MCF 10A (cell line): ENCODE measurements at regions not wholly inside any gene's neighbourhood (a gene's known extent, or its start where the extent isn't known, plus 50 kb on each side); places are given as distances from the start of the nearest gene placed in this dataset.
A peak's percentile ranks its signal among the peaks of the same experiment; 100 is the strongest.

Experiments used
- BruUV-seq: library from RNA; stranded (reverse); fragments of 400-500 nt; replicated peaks from 2 replicates; lab custom pipeline; 2021; lab: Mats Ljungman, UMichigan
- CTCF ChIA-PET: fragments of 300-600 bp; sonication (Branson Sonifier 250); formaldehyde crosslinking; extraction: SDS; loops from one replicate; lab custom pipeline; 2021; ENCODE audit warnings: antibody characterized with exemption, inconsistent platforms; lab: Yijun Ruan, JAX
- POLR2A ChIA-PET: fragments of 300-600, 350-650 bp; sonication (Branson Sonifier 250); formaldehyde crosslinking; extraction: SDS; loops from one replicate; lab custom pipeline; 2020; ENCODE audit warnings: antibody characterized with exemption, inconsistent platforms; lab: Yijun Ruan, JAX
- DNase-seq: peaks from one replicate; pipeline ENCODE4 v3.0.0-alpha.2; 2018; ENCODE audit not compliant: unreplicated experiment
- H3K27ac Mint-ChIP-seq: one replicate; pipeline ENCODE4 v1.8.0; 2022; ENCODE audit warnings: mild to moderate bottlenecking, low read depth, mixed read lengths; ENCODE audit not compliant: unreplicated experiment
- H3K27me3 Mint-ChIP-seq: one replicate; pipeline ENCODE4 v1.8.0; 2022; ENCODE audit warnings: mixed read lengths; ENCODE audit not compliant: insufficient read depth, unreplicated experiment
- H3K36me3 Mint-ChIP-seq: one replicate; pipeline ENCODE4 v1.8.0; 2022; ENCODE audit warnings: mild to moderate bottlenecking, moderate library complexity, mixed read lengths; ENCODE audit not compliant: insufficient read depth, unreplicated experiment
- H3K4me1 Mint-ChIP-seq: one replicate; pipeline ENCODE4 v1.8.0; 2022; ENCODE audit warnings: mixed read lengths; ENCODE audit not compliant: insufficient read depth, unreplicated experiment
- H3K4me3 Mint-ChIP-seq: one replicate; pipeline ENCODE4 v1.8.0; 2022; ENCODE audit warnings: mild to moderate bottlenecking, moderate library complexity, mixed read lengths; ENCODE audit not compliant: unreplicated experiment
- H3K9me3 Mint-ChIP-seq: one replicate; pipeline ENCODE4 v1.8.0; 2022; ENCODE audit warnings: mixed read lengths; ENCODE audit not compliant: unreplicated experiment
- intact Hi-C: fragments of 100-400 bp; cut with micrococcal nuclease; formaldehyde crosslinking; loops from 2 replicates; pipeline ENCODE4 v1.14.1; 2022
- TF ChIP-seq, protein P1 (sequence below): fragments of 200-600 bp; IDR thresholded peaks from one replicate; pipeline ENCODE4 v1.8.0; 2022; ENCODE audit warnings: antibody characterized with exemption, mild to moderate bottlenecking; ENCODE audit not compliant: unreplicated experiment

DNA sequence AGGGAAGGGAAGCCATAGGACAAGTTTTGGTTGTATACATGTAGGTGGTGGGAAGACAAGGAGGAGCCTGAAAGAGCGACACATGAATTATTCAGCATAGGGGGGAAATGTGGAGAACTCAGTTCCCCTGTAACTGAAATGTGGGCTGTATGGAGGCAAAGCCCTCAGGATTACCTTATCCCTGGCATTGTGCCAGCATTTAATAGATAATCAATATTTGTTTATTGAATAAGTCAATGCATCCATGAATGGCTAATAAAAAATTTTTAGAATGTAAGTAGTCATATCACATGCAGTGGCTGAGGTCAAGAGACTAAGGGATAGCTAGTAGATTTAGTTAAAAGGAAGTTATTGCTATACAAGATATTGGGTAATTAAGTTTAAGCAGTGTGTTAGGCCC, 232.4 kb downstream of the SNAPC1 start:
- no TSS peak for BruUV-seq
- H3K9me3 Mint-ChIP-seq, result no peaks in the 10 kb centered on the region

DNA sequence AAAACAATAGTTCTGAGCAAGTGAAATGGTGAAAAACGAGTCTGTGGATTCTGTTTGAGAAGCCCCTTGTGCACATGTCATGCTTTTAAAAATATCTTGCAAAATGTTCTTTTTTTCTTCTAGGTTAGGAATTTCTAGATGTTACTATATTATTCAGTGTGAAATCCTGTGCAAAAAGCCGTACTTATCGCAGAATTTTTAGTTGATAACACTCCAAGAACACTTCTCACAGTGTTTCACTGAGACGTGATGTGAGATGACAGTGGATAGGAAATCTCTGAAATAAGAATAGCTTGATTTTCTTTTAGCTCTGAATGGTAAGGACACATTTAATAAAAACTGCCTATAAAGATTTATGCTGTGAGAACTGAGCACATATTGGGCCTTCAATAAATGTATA, 234.5 kb downstream of the SNAPC1 start:
- no peak for DNase-seq
- Mint-ChIP-seq H3K9me3 (no peaks in the 10 kb centered on the region), H3K27ac (no peak overlapping the region), H3K4me3 (no peak overlapping the region), H3K36me3 (no peaks in the 10 kb centered on the region), H3K4me1 (peaks cover 1% of the 10 kb centered on the region), H3K27me3 (no peaks in the 10 kb centered on the region)
- TF ChIP-seq, protein P1, sequence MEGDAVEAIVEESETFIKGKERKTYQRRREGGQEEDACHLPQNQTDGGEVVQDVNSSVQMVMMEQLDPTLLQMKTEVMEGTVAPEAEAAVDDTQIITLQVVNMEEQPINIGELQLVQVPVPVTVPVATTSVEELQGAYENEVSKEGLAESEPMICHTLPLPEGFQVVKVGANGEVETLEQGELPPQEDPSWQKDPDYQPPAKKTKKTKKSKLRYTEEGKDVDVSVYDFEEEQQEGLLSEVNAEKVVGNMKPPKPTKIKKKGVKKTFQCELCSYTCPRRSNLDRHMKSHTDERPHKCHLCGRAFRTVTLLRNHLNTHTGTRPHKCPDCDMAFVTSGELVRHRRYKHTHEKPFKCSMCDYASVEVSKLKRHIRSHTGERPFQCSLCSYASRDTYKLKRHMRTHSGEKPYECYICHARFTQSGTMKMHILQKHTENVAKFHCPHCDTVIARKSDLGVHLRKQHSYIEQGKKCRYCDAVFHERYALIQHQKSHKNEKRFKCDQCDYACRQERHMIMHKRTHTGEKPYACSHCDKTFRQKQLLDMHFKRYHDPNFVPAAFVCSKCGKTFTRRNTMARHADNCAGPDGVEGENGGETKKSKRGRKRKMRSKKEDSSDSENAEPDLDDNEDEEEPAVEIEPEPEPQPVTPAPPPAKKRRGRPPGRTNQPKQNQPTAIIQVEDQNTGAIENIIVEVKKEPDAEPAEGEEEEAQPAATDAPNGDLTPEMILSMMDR, result no peak
- POLR2A ChIA-PET, result interaction anchor here (1.2 kb wide), 1 partner anchor 10 kb away, joined by 4 read pairs; no protein-coding TSS in a partner anchor
- CTCF ChIA-PET, result no interaction called here
- intact Hi-C loops, result no loop called here
- BruUV-seq, result no TSS peak

More for the DNA sequence above, 232.4 kb downstream of the SNAPC1 start:
- ChIA-PET POLR2A (interaction anchor here (0.8 kb wide), 1 partner anchor 21 kb away, joined by 3 read pairs; no protein-coding TSS in a partner anchor), CTCF (no interaction called here)
- TF ChIP-seq, protein P1, result no peak
- Mint-ChIP-seq H3K4me3 (no peak overlapping the region), H3K27me3 (no peaks in the 10 kb centered on the region), H3K36me3 (no peaks in the 10 kb centered on the region), H3K27ac (no peak overlapping the region), H3K4me1 (no peaks in the 10 kb centered on the region)
- no peak for DNase-seq
- intact Hi-C loops, result no loop called here

DNA sequence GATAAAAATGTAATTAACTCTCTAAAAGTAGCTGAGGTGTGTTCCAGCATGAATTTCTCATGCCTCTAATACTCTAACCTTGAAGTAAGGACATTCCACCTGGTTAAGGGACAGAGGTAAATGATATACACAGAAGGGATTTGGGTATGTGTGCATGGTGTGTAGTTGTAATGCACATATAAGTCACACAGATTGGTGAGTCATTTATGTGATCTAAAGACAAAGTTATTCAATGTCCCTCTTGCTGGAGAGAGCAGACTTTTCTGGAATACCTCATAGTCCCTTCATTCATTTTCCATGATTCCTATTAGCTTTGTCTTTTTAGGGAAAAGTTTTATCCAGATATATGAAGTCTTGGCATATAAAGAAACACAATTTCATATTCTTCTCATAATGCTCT, 234.9 kb downstream of the SNAPC1 start:
- ChIA-PET POLR2A (interaction anchor here (1.2 kb wide), 1 partner anchor 11 kb away, joined by 4 read pairs; no protein-coding TSS in a partner anchor), CTCF (interaction anchor here (1.8 kb wide), 1 partner anchor 19 kb away, joined by 8 read pairs; no protein-coding TSS in a partner anchor)
- intact Hi-C loops, result no loop called here
- TF ChIP-seq, protein P1, result no peak
- no peaks in the 10 kb centered on the region for H3K36me3 Mint-ChIP-seq
- H3K9me3 Mint-ChIP-seq, result no peaks in the 10 kb centered on the region
- no peak for DNase-seq
- H3K4me1 Mint-ChIP-seq, result peaks cover 5% of the 10 kb centered on the region
- no peak overlapping the region for H3K27ac Mint-ChIP-seq
- BruUV-seq, result no TSS peak
- H3K27me3 Mint-ChIP-seq, result no peaks in the 10 kb centered on the region
- no peak overlapping the region for H3K4me3 Mint-ChIP-seq

DNA sequence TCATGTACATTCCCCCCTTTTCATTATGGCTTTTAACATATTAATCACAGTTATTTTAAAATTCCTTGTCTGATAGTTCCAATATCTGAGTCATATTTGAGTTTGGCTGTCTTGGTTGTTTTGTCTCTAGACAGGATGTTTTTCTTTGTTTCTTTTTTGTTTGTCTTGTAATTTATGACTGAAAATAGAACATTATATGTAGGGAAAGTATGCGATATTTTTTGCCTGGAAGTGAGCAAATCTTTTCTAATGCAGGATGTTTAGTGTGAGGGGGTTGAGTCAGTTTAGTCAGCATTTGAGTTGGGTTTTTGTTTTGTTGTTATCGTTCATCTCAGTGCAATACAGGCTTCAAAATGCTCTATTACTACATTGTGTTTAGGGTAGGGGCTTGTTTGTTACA, 239.7 kb downstream of the SNAPC1 start:
- POLR2A ChIA-PET, result no interaction called here
- no TSS peak for BruUV-seq
- peaks cover 20% of the 10 kb centered on the region for H3K4me1 Mint-ChIP-seq
- peak; percentile 4 for DNase-seq
- H3K27ac Mint-ChIP-seq, result no peak overlapping the region
- H3K36me3 Mint-ChIP-seq, result no peaks in the 10 kb centered on the region
- TF ChIP-seq, protein P1, result no peak
- no peaks in the 10 kb centered on the region for H3K27me3 Mint-ChIP-seq
- intact Hi-C loops, result no loop called here
- peaks cover 12% of the 10 kb centered on the region for H3K9me3 Mint-ChIP-seq
- CTCF ChIA-PET, result interaction anchor here (0.6 kb wide), 1 partner anchor 52 kb away, joined by 3 read pairs; no protein-coding TSS in a partner anchor
- no peak overlapping the region for H3K4me3 Mint-ChIP-seq
